ENCODE measurements at regions not wholly inside any gene's neighbourhood (a gene's known extent, or its start where the extent isn't known, plus 50 kb on each side); places are given as distances from the start of the nearest gene placed in this dataset.
A peak's percentile ranks its signal among the peaks of the same experiment; 100 is the strongest.
"Not testable (repeated sequence)": the region's sequence is repeated elsewhere in the genome, so short reads cannot be mapped to it uniquely, and the experiment has no call there.

DNA sequence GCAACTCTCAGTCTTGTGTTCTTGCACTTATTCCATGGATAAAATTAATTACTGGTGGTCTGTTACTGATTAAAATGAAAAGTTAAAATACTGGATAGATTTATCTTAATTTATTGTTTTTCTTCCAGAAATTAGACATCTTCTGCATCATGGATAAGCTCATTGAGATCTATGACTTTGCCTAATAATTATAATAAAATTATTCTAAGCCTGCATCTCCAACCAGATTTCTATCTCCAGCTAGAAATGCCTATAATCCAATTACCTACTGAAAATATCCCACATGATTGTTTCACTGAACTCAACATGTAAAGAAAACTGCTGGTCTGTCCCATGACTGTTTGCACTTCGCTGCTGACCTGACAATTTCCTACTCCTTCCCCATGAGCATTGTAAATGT lies 88.3 kb upstream of the ACBD5 start:
- Histone ChIP-seq H3K4me3 (ENCODE audit: low read depth in 1 of 5, low read length in 5 of 5) (no peak overlapping the region), H3K9me3 (ENCODE audit: control insufficient read depth in 5 of 5, low read length in 5 of 5) (no peaks in the 10 kb centered on the region), H3K4me1 (ENCODE audit: control insufficient read depth in 5 of 5, insufficient read depth in 5 of 5, low read length in 5 of 5) (no peaks in the 10 kb centered on the region)

GRCh38 chr10:27326748-27327147 lies 86.2 kb upstream of the ACBD5 start:
- not testable (repeated sequence) for H3K4me3 ChIP-seq (ENCODE audit: low read depth in 1 of 5, low read length in 5 of 5); H3K36me3 ChIP-seq (ENCODE audit: control insufficient read depth in 5 of 5, insufficient read depth in 5 of 5, low read length in 5 of 5); H3K9me3 ChIP-seq (ENCODE audit: control insufficient read depth in 5 of 5, low read length in 5 of 5); H3K27me3 ChIP-seq (ENCODE audit: control insufficient read depth in 5 of 5, insufficient read depth in 4 of 5, low read length in 5 of 5); H3K9ac ChIP-seq (ENCODE audit: low read length in 5 of 5); H3K4me1 ChIP-seq (ENCODE audit: control insufficient read depth in 5 of 5, insufficient read depth in 5 of 5, low read length in 5 of 5); H3K27ac ChIP-seq (ENCODE audit: low read depth, low read length)

More for the DNA sequence above, 88.3 kb upstream of the ACBD5 start:
- no peak overlapping the region for H3K27ac ChIP-seq (ENCODE audit: low read depth, low read length)
- no peak overlapping the region for H3K9ac ChIP-seq (ENCODE audit: low read length in 5 of 5)
- H3K36me3 ChIP-seq (ENCODE audit: control insufficient read depth in 5 of 5, insufficient read depth in 5 of 5, low read length in 5 of 5): no peaks in the 10 kb centered on the region
- no peaks in the 10 kb centered on the region for H3K27me3 ChIP-seq (ENCODE audit: control insufficient read depth in 5 of 5, insufficient read depth in 4 of 5, low read length in 5 of 5)

- Histone ChIP-seq H3K4me1 (ENCODE audit: control insufficient read depth in 5 of 5, insufficient read depth in 5 of 5, low read length in 5 of 5) (peaks cover 0 to 11% (median 5%) of the 10 kb centered on the region in 5 donors), H3K27ac (ENCODE audit: low read depth, low read length) (no peak overlapping the region), H3K4me3 (ENCODE audit: low read depth in 1 of 5, low read length in 5 of 5) (peak overlapping the region; percentile 46 to 65 (median 56))
These were observed 79.3 kb upstream of the ACBD5 start for GRCh38 chr10:27319752-27320431.

DNA sequence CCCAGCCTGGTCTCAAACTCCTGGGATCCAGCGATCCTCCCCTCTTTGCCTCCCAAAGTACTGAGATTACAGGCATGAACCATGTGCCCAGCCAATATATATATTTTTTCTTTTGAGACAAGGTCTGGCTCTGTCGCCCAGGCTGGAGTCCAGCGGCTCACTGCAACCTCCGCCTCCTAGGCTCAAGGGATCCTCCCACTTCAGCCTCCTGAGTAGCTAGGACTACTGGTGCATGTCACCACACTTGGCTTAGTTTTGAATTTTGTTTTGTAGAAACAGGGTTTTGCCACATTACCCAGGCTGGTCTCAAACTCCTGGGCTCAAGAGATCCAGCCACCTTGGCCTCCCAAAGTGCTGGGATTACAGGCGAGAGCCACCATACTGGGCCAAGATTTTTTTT lies 78.5 kb upstream of the ACBD5 start:
- not testable (repeated sequence) for H3K27ac ChIP-seq (ENCODE audit: low read depth, low read length); H3K9me3 ChIP-seq (ENCODE audit: control insufficient read depth in 5 of 5, low read length in 5 of 5)
- H3K4me1 ChIP-seq (ENCODE audit: control insufficient read depth in 5 of 5, insufficient read depth in 5 of 5, low read length in 5 of 5): peaks cover 0 to 11% (median 5%) of the 10 kb centered on the region in 5 donors

More at GRCh38 chr10:27319752-27320431, 79.3 kb upstream of the ACBD5 start:
- H3K9ac ChIP-seq (ENCODE audit: low read length in 5 of 5): peak overlapping the region in 2 of 5 donors; percentile 20 to 52
- H3K36me3 ChIP-seq (ENCODE audit: control insufficient read depth in 5 of 5, insufficient read depth in 5 of 5, low read length in 5 of 5): no peaks in the 10 kb centered on the region
- H3K9me3 ChIP-seq (ENCODE audit: control insufficient read depth in 5 of 5, low read length in 5 of 5): no peaks in the 10 kb centered on the region
- no peaks in the 10 kb centered on the region for H3K27me3 ChIP-seq (ENCODE audit: control insufficient read depth in 5 of 5, insufficient read depth in 4 of 5, low read length in 5 of 5)

GRCh38 chr10:27315082-27315481 lies 74.5 kb upstream of the ACBD5 start:
- not testable (repeated sequence) for H3K4me1 ChIP-seq (ENCODE audit: control insufficient read depth in 5 of 5, insufficient read depth in 5 of 5, low read length in 5 of 5); H3K36me3 ChIP-seq (ENCODE audit: control insufficient read depth in 5 of 5, insufficient read depth in 5 of 5, low read length in 5 of 5); H3K27me3 ChIP-seq (ENCODE audit: control insufficient read depth in 5 of 5, insufficient read depth in 4 of 5, low read length in 5 of 5); H3K9ac ChIP-seq (ENCODE audit: low read length in 5 of 5); H3K4me3 ChIP-seq (ENCODE audit: low read depth in 1 of 5, low read length in 5 of 5); H3K9me3 ChIP-seq (ENCODE audit: control insufficient read depth in 5 of 5, low read length in 5 of 5); H3K27ac ChIP-seq (ENCODE audit: low read depth, low read length)

More for the DNA sequence above, 78.5 kb upstream of the ACBD5 start:
- H3K27me3 ChIP-seq (ENCODE audit: control insufficient read depth in 5 of 5, insufficient read depth in 4 of 5, low read length in 5 of 5); H3K4me3 ChIP-seq (ENCODE audit: low read depth in 1 of 5, low read length in 5 of 5); H3K9ac ChIP-seq (ENCODE audit: low read length in 5 of 5); H3K36me3 ChIP-seq (ENCODE audit: control insufficient read depth in 5 of 5, insufficient read depth in 5 of 5, low read length in 5 of 5): not testable (repeated sequence)

GRCh38 chr10:27313586-27313985 lies 73.0 kb upstream of the ACBD5 start:
- not testable (repeated sequence) for H3K9me3 ChIP-seq (ENCODE audit: control insufficient read depth in 5 of 5, low read length in 5 of 5); H3K27ac ChIP-seq (ENCODE audit: low read depth, low read length); H3K27me3 ChIP-seq (ENCODE audit: control insufficient read depth in 5 of 5, insufficient read depth in 4 of 5, low read length in 5 of 5); H3K9ac ChIP-seq (ENCODE audit: low read length in 5 of 5); H3K4me3 ChIP-seq (ENCODE audit: low read depth in 1 of 5, low read length in 5 of 5); H3K36me3 ChIP-seq (ENCODE audit: control insufficient read depth in 5 of 5, insufficient read depth in 5 of 5, low read length in 5 of 5); H3K4me1 ChIP-seq (ENCODE audit: control insufficient read depth in 5 of 5, insufficient read depth in 5 of 5, low read length in 5 of 5)

DNA sequence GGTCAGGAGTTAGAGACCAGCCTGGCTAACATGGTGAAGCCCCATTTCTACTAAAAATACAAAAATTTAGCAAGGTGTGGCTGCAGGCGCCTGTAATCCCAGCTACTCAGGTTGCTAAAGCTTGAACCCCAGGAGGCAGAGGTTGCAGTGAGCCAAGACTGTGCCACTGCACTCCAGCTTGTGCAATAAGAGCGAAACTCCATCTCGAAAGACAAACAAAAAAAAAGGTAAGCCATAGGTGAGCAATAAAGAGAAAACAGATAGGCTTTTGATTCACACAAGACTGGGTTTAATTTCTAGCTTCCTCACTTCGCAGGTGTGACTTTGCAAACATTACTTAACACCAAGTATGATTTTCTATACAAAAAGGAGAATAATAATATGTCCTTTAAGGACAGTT lies 72.3 kb upstream of the ACBD5 start:
- Histone ChIP-seq H3K27ac (ENCODE audit: low read depth, low read length) (no peak overlapping the region), H3K4me3 (ENCODE audit: low read depth in 1 of 5, low read length in 5 of 5) (no peak overlapping the region), H3K9ac (ENCODE audit: low read length in 5 of 5) (no peak overlapping the region), H3K9me3 (ENCODE audit: control insufficient read depth in 5 of 5, low read length in 5 of 5) (no peaks in the 10 kb centered on the region), H3K27me3 (ENCODE audit: control insufficient read depth in 5 of 5, insufficient read depth in 4 of 5, low read length in 5 of 5) (no peaks in the 10 kb centered on the region), H3K36me3 (ENCODE audit: control insufficient read depth in 5 of 5, insufficient read depth in 5 of 5, low read length in 5 of 5) (no peaks in the 10 kb centered on the region), H3K4me1 (ENCODE audit: control insufficient read depth in 5 of 5, insufficient read depth in 5 of 5, low read length in 5 of 5) (no peaks in the 10 kb centered on the region)

- H3K27me3 ChIP-seq (ENCODE audit: control insufficient read depth in 5 of 5, insufficient read depth in 4 of 5, low read length in 5 of 5); H3K9ac ChIP-seq (ENCODE audit: low read length in 5 of 5); H3K4me3 ChIP-seq (ENCODE audit: low read depth in 1 of 5, low read length in 5 of 5); H3K9me3 ChIP-seq (ENCODE audit: control insufficient read depth in 5 of 5, low read length in 5 of 5); H3K27ac ChIP-seq (ENCODE audit: low read depth, low read length); H3K4me1 ChIP-seq (ENCODE audit: control insufficient read depth in 5 of 5, insufficient read depth in 5 of 5, low read length in 5 of 5); H3K36me3 ChIP-seq (ENCODE audit: control insufficient read depth in 5 of 5, insufficient read depth in 5 of 5, low read length in 5 of 5): not testable (repeated sequence)
These were observed 71.2 kb upstream of the ACBD5 start for GRCh38 chr10:27311809-27312208.

GRCh38 chr10:27298522-27298850 lies 57.9 kb upstream of the ACBD5 start:
- not testable (repeated sequence) for H3K4me1 ChIP-seq (ENCODE audit: control insufficient read depth in 5 of 5, insufficient read depth in 5 of 5, low read length in 5 of 5); H3K36me3 ChIP-seq (ENCODE audit: control insufficient read depth in 5 of 5, insufficient read depth in 5 of 5, low read length in 5 of 5); H3K4me3 ChIP-seq (ENCODE audit: low read depth in 1 of 5, low read length in 5 of 5); H3K9me3 ChIP-seq (ENCODE audit: control insufficient read depth in 5 of 5, low read length in 5 of 5); H3K27ac ChIP-seq (ENCODE audit: low read depth, low read length); H3K9ac ChIP-seq (ENCODE audit: low read length in 5 of 5); H3K27me3 ChIP-seq (ENCODE audit: control insufficient read depth in 5 of 5, insufficient read depth in 4 of 5, low read length in 5 of 5)

- Histone ChIP-seq H3K9ac (ENCODE audit: low read length in 5 of 5) (no peak overlapping the region), H3K27ac (ENCODE audit: low read depth, low read length) (no peak overlapping the region)
These were observed 57.4 kb upstream of the ACBD5 start for GRCh38 chr10:27297844-27298521.

More at GRCh38 chr10:27297844-27298521, 57.4 kb upstream of the ACBD5 start:
- Histone ChIP-seq H3K9me3 (ENCODE audit: control insufficient read depth in 5 of 5, low read length in 5 of 5) (no peaks in the 10 kb centered on the region), H3K36me3 (ENCODE audit: control insufficient read depth in 5 of 5, insufficient read depth in 5 of 5, low read length in 5 of 5) (no peaks in the 10 kb centered on the region), H3K4me3 (ENCODE audit: low read depth in 1 of 5, low read length in 5 of 5) (no peak overlapping the region), H3K4me1 (ENCODE audit: control insufficient read depth in 5 of 5, insufficient read depth in 5 of 5, low read length in 5 of 5) (no peaks in the 10 kb centered on the region), H3K27me3 (ENCODE audit: control insufficient read depth in 5 of 5, insufficient read depth in 4 of 5, low read length in 5 of 5) (no peaks in the 10 kb centered on the region)
